Transverse colon (tissue), 4 donors: ENCODE measurements at regions not wholly inside any gene's neighbourhood (a gene's known extent, or its start where the extent isn't known, plus 50 kb on each side); places are given as distances from the start of the nearest gene placed in this dataset.

ENCODE experiments used
- DNase-seq: peaks from one replicate; pipeline ENCODE4 v3.0.0-alpha.2; 2019
- H3K27ac ChIP-seq, 4 donors: fragments of 200-600 bp; sonication (generic); 2 replicates each; pipeline ENCODE4 v1.5.1; 2016 to 2018; ENCODE audit warnings: inconsistent platforms in 4 of 4
- H3K27me3 ChIP-seq: fragments of 200-600 bp; sonication (generic); 2 replicates; pipeline ENCODE4 v1.5.1; 2017; ENCODE audit warnings: inconsistent platforms
- H3K36me3 ChIP-seq, 4 donors: fragments of 200-600 bp; sonication (generic); 2 replicates each; pipeline ENCODE4 v1.5.1; 2017 to 2019; ENCODE audit warnings: inconsistent platforms in 4 of 4
- H3K4me1 ChIP-seq, 4 donors: fragments of 200-600 bp; sonication (generic); 2 replicates each; pipeline ENCODE4 v1.5.1; 2017 to 2020; ENCODE audit warnings: inconsistent platforms in 4 of 4
- H3K4me3 ChIP-seq, 4 donors: fragments of 200-600 bp; sonication (generic); 1 replicate in 1 of 4; 2 replicates in 3 of 4; pipeline versions ENCODE4 v1.5.1 to v1.6.1; 2017 to 2019; ENCODE audit warnings: inconsistent platforms in 4 of 4
- H3K9me3 ChIP-seq, 2 donors: fragments of 200-600 bp; sonication (generic); 2 replicates each; pipeline ENCODE4 v1.5.1; 2017 to 2019; ENCODE audit warnings: inconsistent platforms in 2 of 2
- CTCF ChIP-seq, 5 experiments: fragments of 200-600 bp in 3 of 5; fragments of 450-650 bp in 2 of 5; sonication (generic) in 3 of 5; IDR thresholded peaks; 1 replicate in 2 of 5; 2 replicates in 3 of 5; pipeline ENCODE4 v1.5.1; 2016 to 2017; ENCODE audit warnings: antibody characterized with exemption in 5 of 5, inconsistent platforms in 3 of 5, mild to moderate bottlenecking in 2 of 5, moderate library complexity in 1 of 5
- EP300 ChIP-seq: sonication (generic); formaldehyde crosslinking; IDR thresholded peaks from one replicate; pipeline ENCODE4 v1.6.1; 2017; ENCODE audit warnings: antibody characterized with exemption, low read depth
- POLR2A ChIP-seq: fragments of 450-650 bp; IDR thresholded peaks from one replicate; pipeline ENCODE4 v1.6.1; 2016; ENCODE audit warnings: antibody characterized with exemption, mild to moderate bottlenecking, moderate library complexity
- POLR2AphosphoS5 ChIP-seq, 3 donors: sonication (generic); formaldehyde crosslinking; IDR thresholded peaks; one replicate each; pipeline ENCODE4 v1.6.1; 2016; ENCODE audit warnings: antibody characterized with exemption in 3 of 3
- WGBS, 2 donors: methylation state at CpG; one replicate each; pipeline ENCODE4 v1.1.5; 2018; ENCODE audit warnings: low coverage in 1 of 2; 5-methylcytosine and 5-hydroxymethylcytosine counted together
- in situ Hi-C, 4 donors: fragments of 200-750 bp; cut with MboI; loops; one replicate each; pipeline versions ENCODE4 v1.15.0 to v1.15.1; 2017; ENCODE audit warnings: low sequenced_read_pairs in 3 of 4, low pct_ligation_motif_present in 1 of 4, low pct_unique_long_range_greater_than_20kb in 1 of 4
- intact Hi-C: fragments of 100-400 bp; cut with DNase I; formaldehyde crosslinking; loops from one replicate; pipeline ENCODE4 v1.15.1; 2023; ENCODE audit warnings: low total_unique reads

- Histone ChIP-seq H3K9me3 (peaks cover 0 to 3% of the 10 kb centered on the region in 2 donors), H3K4me3 (no peak overlapping the region), H3K27ac (no peak overlapping the region), H3K27me3 (no peaks in the 10 kb centered on the region), H3K4me1 (no peaks in the 10 kb centered on the region), H3K36me3 (no peaks in the 10 kb centered on the region)
- intact Hi-C loops: no loop called here
- in situ Hi-C loops: no loop called here
- no peak for DNase-seq
- 63 to 69% methylated on average over 3 of the region's 3 CpGs for WGBS, 2 donors
- TF ChIP-seq CTCF (IDR thresholded peaks at IDR 0.05) (no peak), POLR2AphosphoS5 (IDR thresholded peaks at IDR 0.05) (no peak), POLR2A (no peak), EP300 (no peak)
These were observed 1582.4 kb downstream of the PCDH18 start for GRCh38 chr4:135949931-135950330.

- TF ChIP-seq EP300 (no peak), POLR2AphosphoS5 (IDR thresholded peaks at IDR 0.05) (no peak), CTCF (IDR thresholded peaks at IDR 0.05) (no peak), POLR2A (no peak)
- Histone ChIP-seq H3K27ac (no peak overlapping the region), H3K27me3 (no peaks in the 10 kb centered on the region), H3K4me1 (no peaks in the 10 kb centered on the region), H3K9me3 (no peaks in the 10 kb centered on the region), H3K4me3 (no peak overlapping the region), H3K36me3 (no peaks in the 10 kb centered on the region)
- intact Hi-C loops (no loop called here), in situ Hi-C loops (no loop called here)
- 29 to 64% methylated on average over 1 of the region's 1 CpG for WGBS, 2 donors
- DNase-seq: no peak
These were observed 1583.5 kb downstream of the PCDH18 start for GRCh38 chr4:135948797-135949196.

- no peak overlapping the region for H3K27ac ChIP-seq
- H3K36me3 ChIP-seq: no peaks in the 10 kb centered on the region
- H3K4me3 ChIP-seq: no peak overlapping the region
- 77 to 78% methylated on average over 2 of the region's 2 CpGs for WGBS, 2 donors
- TF ChIP-seq POLR2A: no peak
- no peak for TF ChIP-seq POLR2AphosphoS5 (IDR thresholded peaks at IDR 0.05)
- TF ChIP-seq CTCF (IDR thresholded peaks at IDR 0.05): no peak
- no peak for TF ChIP-seq EP300
- in situ Hi-C loops (no loop called here), intact Hi-C loops (no loop called here)
- no peaks in the 10 kb centered on the region for H3K9me3 ChIP-seq
- no peak for DNase-seq
- no peaks in the 10 kb centered on the region for H3K27me3 ChIP-seq
- H3K4me1 ChIP-seq: no peaks in the 10 kb centered on the region
These were observed 1590.6 kb downstream of the PCDH18 start for GRCh38 chr4:135941671-135942070.

GRCh38 chr4:135934026-135934425, 1598.3 kb downstream of the PCDH18 start:
- Histone ChIP-seq H3K4me1 (no peaks in the 10 kb centered on the region), H3K27ac (no peak overlapping the region), H3K9me3 (no peaks in the 10 kb centered on the region), H3K27me3 (no peaks in the 10 kb centered on the region), H3K36me3 (no peaks in the 10 kb centered on the region), H3K4me3 (no peak overlapping the region)
- in situ Hi-C loops (no loop called here), intact Hi-C loops (no loop called here)
- WGBS, 2 donors: 42 to 67% methylated on average over 1 of the region's 1 CpG
- DNase-seq: no peak
- TF ChIP-seq POLR2A (no peak), EP300 (no peak), CTCF (IDR thresholded peaks at IDR 0.05) (no peak), POLR2AphosphoS5 (IDR thresholded peaks at IDR 0.05) (no peak)
